SK-N-SH treated with all-trans-retinoic acid at 6 μM for 48 hours (cell line): ENCODE measurements at regions not wholly inside any gene's neighbourhood (a gene's known extent, or its start where the extent isn't known, plus 50 kb on each side); places are given as distances from the start of the nearest gene placed in this dataset.

Experiments
- ARNTL ChIP-seq: fragments of 450-650 bp; formaldehyde crosslinking; IDR thresholded peaks from 2 replicates; pipeline ENCODE4 v1.5.0; 2020; ENCODE audit warnings: low read depth, mild to moderate bottlenecking, moderate library complexity, borderline replicate concordance
- ESRRG ChIP-seq: fragments of 250-450 bp; sonication (Bioruptor Pico); IDR thresholded peaks from 2 replicates; pipeline ENCODE4 v1.6.1; 2021; ENCODE audit warnings: mild to moderate bottlenecking
- GLIS3 ChIP-seq: fragments of 250-450 bp; sonication (Bioruptor Pico); IDR thresholded peaks from 2 replicates; pipeline ENCODE4 v1.5.0; 2020; ENCODE audit warnings: mild to moderate bottlenecking, moderate library complexity
- PATZ1 ChIP-seq: fragments of 250-450 bp; sonication (Bioruptor Pico); IDR thresholded peaks from 2 replicates; pipeline ENCODE4 v1.8.0; 2020; ENCODE audit warnings: mild to moderate bottlenecking, moderate library complexity, borderline replicate concordance
- PPARA ChIP-seq: fragments of 250-450 bp; sonication (Bioruptor Pico); IDR thresholded peaks from 2 replicates; pipeline ENCODE4 v1.5.0; 2020; ENCODE audit warnings: mild to moderate bottlenecking, borderline replicate concordance
- TSHZ2 ChIP-seq: fragments of 250-450 bp; sonication (Bioruptor Pico); IDR thresholded peaks from 2 replicates; pipeline ENCODE4 v1.5.0; 2020; ENCODE audit warnings: mild to moderate bottlenecking, moderate library complexity
- ZC3H10 ChIP-seq: fragments of 250-450 bp; sonication (Bioruptor Pico); IDR thresholded peaks from 2 replicates; pipeline ENCODE4 v1.5.1; 2021; ENCODE audit warnings: mild to moderate bottlenecking, moderate library complexity
- TF ChIP-seq, protein P1 (sequence below): fragments of 250-450 bp; sonication (Bioruptor Pico); IDR thresholded peaks from 2 replicates; pipeline ENCODE4 v1.5.1; 2021; ENCODE audit warnings: mild to moderate bottlenecking, moderate library complexity

DNA sequence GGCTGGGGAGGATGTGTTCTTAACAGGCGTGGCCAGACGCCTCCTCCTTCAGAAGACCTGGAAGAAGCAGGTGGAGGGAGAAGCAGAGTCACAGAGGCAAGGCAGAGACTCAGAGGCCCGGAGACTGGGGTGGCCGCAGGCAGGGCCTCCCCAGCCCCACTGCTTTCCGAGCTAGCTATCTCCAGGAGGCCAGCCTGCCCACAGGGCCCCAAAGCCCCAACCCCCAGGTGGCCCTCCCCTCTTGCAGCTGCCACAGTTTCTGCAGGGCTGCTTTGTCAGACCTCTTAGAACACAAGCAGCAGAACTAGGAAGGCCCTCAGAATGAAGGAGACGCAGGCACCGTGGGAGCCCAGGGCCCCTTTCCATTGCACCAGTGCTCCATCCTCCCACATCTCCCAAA lies 69.0 kb upstream of the MLN start:
- no peak for TF ChIP-seq PPARA
- TF ChIP-seq GLIS3 (CRISPR knock-in tag): no peak
- no peak for TF ChIP-seq PATZ1 (CRISPR knock-in tag)
- TF ChIP-seq, protein P1, sequence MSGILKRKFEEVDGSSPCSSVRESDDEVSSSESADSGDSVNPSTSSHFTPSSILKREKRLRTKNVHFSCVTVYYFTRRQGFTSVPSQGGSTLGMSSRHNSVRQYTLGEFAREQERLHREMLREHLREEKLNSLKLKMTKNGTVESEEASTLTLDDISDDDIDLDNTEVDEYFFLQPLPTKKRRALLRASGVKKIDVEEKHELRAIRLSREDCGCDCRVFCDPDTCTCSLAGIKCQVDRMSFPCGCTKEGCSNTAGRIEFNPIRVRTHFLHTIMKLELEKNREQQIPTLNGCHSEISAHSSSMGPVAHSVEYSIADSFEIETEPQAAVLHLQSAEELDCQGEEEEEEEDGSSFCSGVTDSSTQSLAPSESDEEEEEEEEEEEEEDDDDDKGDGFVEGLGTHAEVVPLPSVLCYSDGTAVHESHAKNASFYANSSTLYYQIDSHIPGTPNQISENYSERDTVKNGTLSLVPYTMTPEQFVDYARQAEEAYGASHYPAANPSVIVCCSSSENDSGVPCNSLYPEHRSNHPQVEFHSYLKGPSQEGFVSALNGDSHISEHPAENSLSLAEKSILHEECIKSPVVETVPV (CRISPR knock-in tag): no peak
- TF ChIP-seq ESRRG (CRISPR knock-in tag): no peak
- TF ChIP-seq ARNTL (CRISPR knock-in tag): no peak
- TF ChIP-seq ZC3H10 (CRISPR knock-in tag): no peak
- no peak for TF ChIP-seq TSHZ2 (CRISPR knock-in tag)
